IPS-NIHi11 (cell line): ENCODE measurements at regions not wholly inside any gene's neighbourhood (a gene's known extent, or its start where the extent isn't known, plus 50 kb on each side); places are given as distances from the start of the nearest gene placed in this dataset.

ENCODE experiments used
- DNase-seq: peaks from one replicate; pipeline ENCODE4 v3.0.0; 2012; ENCODE audit warnings: mixed read lengths, low spot score

- DNase-seq: no peak
Observed at GRCh38 chr5:169354263-169354662, 53.3 kb upstream of the SLIT3 start.

GRCh38 chr5:169352901-169353300, 52.0 kb upstream of the SLIT3 start:
- DNase-seq: no peak

GRCh38 chr5:169351721-169352120, 50.8 kb upstream of the SLIT3 start:
- no peak for DNase-seq

- DNase-seq: peak; percentile 35
Observed at GRCh38 chr5:169350759-169351240, 49.9 kb upstream of the SLIT3 start.
